Liver (tissue), 8 donors: ENCODE measurements at regions not wholly inside any gene's neighbourhood (a gene's known extent, or its start where the extent isn't known, plus 50 kb on each side); places are given as distances from the start of the nearest gene placed in this dataset.

ENCODE experiments used
- DNase-seq: peaks from one replicate; pipeline ENCODE4 v3.0.0-alpha.2; 2017; ENCODE audit warnings: low spot score
- H3K27ac ChIP-seq, 2 donors: one replicate each; pipeline ENCODE4 v1.7.0; 2013; ENCODE audit warnings: inconsistent platforms in 2 of 2, low read length in 2 of 2, control low read depth in 1 of 2, low read depth in 1 of 2, mild to moderate bottlenecking in 1 of 2
- H3K27me3 ChIP-seq, 4 donors: one replicate each; pipeline versions ENCODE4 v1.6.1 to v1.7.0; 2013; ENCODE audit warnings: low read length in 3 of 4, inconsistent platforms in 1 of 4, mild to moderate bottlenecking in 1 of 4, moderate library complexity in 1 of 4; ENCODE audit not compliant: control insufficient read depth in 4 of 4, insufficient read depth in 4 of 4
- H3K36me3 ChIP-seq, 4 donors: one replicate each; pipeline versions ENCODE4 v1.6.1 to v1.7.0; 2013; ENCODE audit warnings: low read length in 3 of 4, mild to moderate bottlenecking in 3 of 4, low read depth in 1 of 4, moderate library complexity in 1 of 4; ENCODE audit not compliant: control insufficient read depth in 4 of 4, insufficient read depth in 3 of 4
- H3K4me1 ChIP-seq, 4 donors: one replicate each; pipeline versions ENCODE4 v1.6.1 to v1.7.0; 2013; ENCODE audit warnings: low read length in 3 of 4, mild to moderate bottlenecking in 3 of 4, moderate library complexity in 1 of 4; ENCODE audit not compliant: control insufficient read depth in 4 of 4, insufficient read depth in 4 of 4
- H3K4me3 ChIP-seq, 3 donors: one replicate each; pipeline versions ENCODE4 v1.6.1 to v1.7.0; 2013; ENCODE audit warnings: low read length in 3 of 3, control low read depth in 1 of 3, low read depth in 1 of 3, mild to moderate bottlenecking in 1 of 3
- H3K9ac ChIP-seq, 2 donors: one replicate each; pipeline ENCODE4 v1.7.0; 2013; ENCODE audit warnings: low read length in 2 of 2, mild to moderate bottlenecking in 2 of 2, moderate library complexity in 2 of 2, control low read depth in 1 of 2, low read depth in 1 of 2
- H3K9me3 ChIP-seq, 4 donors: one replicate each; pipeline versions ENCODE4 v1.6.1 to v1.7.0; 2013; ENCODE audit warnings: low read length in 3 of 4; ENCODE audit not compliant: control insufficient read depth in 4 of 4
- CTCF ChIP-seq: fragments of 150-350 bp; IDR thresholded peaks from 2 replicates; pipeline ENCODE4 v1.5.1; 2017; ENCODE audit warnings: improper control_type of control experiment, low read depth, low read length; ENCODE audit not compliant: missing input control
- EGR1 ChIP-seq, 2 donors: IDR thresholded peaks; 2 replicates each; pipeline ENCODE4 v1.6.1; 2016 to 2018; ENCODE audit warnings: antibody characterized with exemption in 2 of 2, low read depth in 2 of 2
- FOXA1 ChIP-seq: IDR thresholded peaks from 2 replicates; pipeline ENCODE4 v1.6.1; 2016; ENCODE audit warnings: antibody characterized with exemption
- FOXA2 ChIP-seq: IDR thresholded peaks from 2 replicates; pipeline ENCODE4 v1.6.1; 2016; ENCODE audit warnings: antibody characterized with exemption
- GABPA ChIP-seq, 2 donors: IDR thresholded peaks in 1 of 2; conservative IDR thresholded peaks in 1 of 2; 2 replicates each; pipeline ENCODE4 v1.6.1; 2016; ENCODE audit warnings: antibody characterized with exemption in 2 of 2, mild to moderate bottlenecking in 1 of 2, moderate library complexity in 1 of 2
- HNF4A ChIP-seq, 2 donors: conservative IDR thresholded peaks; 2 replicates each; pipeline ENCODE4 v1.6.1; 2016; ENCODE audit warnings: antibody characterized with exemption in 2 of 2, mild to moderate bottlenecking in 2 of 2
- HNF4G ChIP-seq: IDR thresholded peaks from 2 replicates; pipeline ENCODE4 v1.6.1; 2016; ENCODE audit warnings: antibody characterized with exemption
- JUND ChIP-seq, 2 donors: IDR thresholded peaks; 2 replicates each; pipeline ENCODE4 v1.6.1; 2016; ENCODE audit warnings: antibody characterized with exemption in 2 of 2
- NR2F2 ChIP-seq: IDR thresholded peaks from 2 replicates; pipeline ENCODE4 v1.6.1; 2016; ENCODE audit warnings: antibody characterized with exemption
- RAD21 ChIP-seq, 2 donors: IDR thresholded peaks; 2 replicates each; pipeline ENCODE4 v1.6.1; 2016; ENCODE audit warnings: antibody characterized with exemption in 2 of 2, mild to moderate bottlenecking in 2 of 2
- RXRA ChIP-seq, 2 donors: IDR thresholded peaks; 2 replicates each; pipeline ENCODE4 v1.6.1; 2017 to 2018; ENCODE audit warnings: antibody characterized with exemption in 2 of 2, mild to moderate bottlenecking in 1 of 2
- SP1 ChIP-seq: IDR thresholded peaks from 2 replicates; pipeline ENCODE4 v1.6.1; 2018; ENCODE audit warnings: antibody characterized with exemption, mild to moderate bottlenecking
- TAF1 ChIP-seq: conservative IDR thresholded peaks from 2 replicates; pipeline ENCODE4 v1.6.1; 2016; ENCODE audit warnings: antibody characterized with exemption, mild to moderate bottlenecking
- YY1 ChIP-seq: IDR thresholded peaks from 2 replicates; pipeline ENCODE4 v1.6.1; 2016; ENCODE audit warnings: antibody characterized with exemption, mild to moderate bottlenecking
- WGBS: extraction: QIAGEN DNeasy Blood & Tissue Kit; methylation state at CpG from one replicate; pipeline ENCODE4 v1.1.7; 2013; 5-methylcytosine and 5-hydroxymethylcytosine counted together
- TF ChIP-seq, protein P1 (sequence below): IDR thresholded peaks from 2 replicates; pipeline ENCODE4 v1.6.1; 2016; ENCODE audit warnings: antibody characterized with exemption
- TF ChIP-seq, protein P2 (sequence below): IDR thresholded peaks from 2 replicates; pipeline ENCODE4 v1.6.1; 2016; ENCODE audit warnings: antibody characterized with exemption
- TF ChIP-seq, protein P3 (sequence below): IDR thresholded peaks from 2 replicates; pipeline ENCODE4 v1.6.1; 2016; ENCODE audit warnings: antibody characterized with exemption, mild to moderate bottlenecking
- TF ChIP-seq, protein P4 (sequence below): IDR thresholded peaks from 2 replicates; pipeline ENCODE4 v1.6.1; 2016; ENCODE audit warnings: antibody characterized with exemption
- donor health status: healthy.
- donor health status: healthy.
- donor health status: healthy.
- donor health status: healthy.
- donor health status: healthy.

GRCh38 chr3:159907828-159908227 lies 80.8 kb upstream of the IL12A start:
- H3K9ac ChIP-seq, result no peak overlapping the region
- WGBS, result 86% methylated on average over 1 of the region's 1 CpG
- TF ChIP-seq TAF1 (no peak), RXRA (IDR thresholded peaks at IDR 0.05) (no peak), EGR1 (IDR thresholded peaks at IDR 0.05; ENCODE audit: low read depth in 2 of 2) (no peak), GABPA (IDR thresholded peaks at IDR 0.05 in 1 of 2, conservative IDR thresholded peaks at IDR 0.05 in 1 of 2) (no peak), FOXA1 (no peak), CTCF (no peak), SP1 (no peak), FOXA2 (no peak), NR2F2 (no peak), HNF4A (conservative IDR thresholded peaks at IDR 0.05) (no peak), HNF4G (no peak), JUND (IDR thresholded peaks at IDR 0.05) (no peak), YY1 (no peak), RAD21 (IDR thresholded peaks at IDR 0.05) (no peak)
- TF ChIP-seq, protein P1, sequence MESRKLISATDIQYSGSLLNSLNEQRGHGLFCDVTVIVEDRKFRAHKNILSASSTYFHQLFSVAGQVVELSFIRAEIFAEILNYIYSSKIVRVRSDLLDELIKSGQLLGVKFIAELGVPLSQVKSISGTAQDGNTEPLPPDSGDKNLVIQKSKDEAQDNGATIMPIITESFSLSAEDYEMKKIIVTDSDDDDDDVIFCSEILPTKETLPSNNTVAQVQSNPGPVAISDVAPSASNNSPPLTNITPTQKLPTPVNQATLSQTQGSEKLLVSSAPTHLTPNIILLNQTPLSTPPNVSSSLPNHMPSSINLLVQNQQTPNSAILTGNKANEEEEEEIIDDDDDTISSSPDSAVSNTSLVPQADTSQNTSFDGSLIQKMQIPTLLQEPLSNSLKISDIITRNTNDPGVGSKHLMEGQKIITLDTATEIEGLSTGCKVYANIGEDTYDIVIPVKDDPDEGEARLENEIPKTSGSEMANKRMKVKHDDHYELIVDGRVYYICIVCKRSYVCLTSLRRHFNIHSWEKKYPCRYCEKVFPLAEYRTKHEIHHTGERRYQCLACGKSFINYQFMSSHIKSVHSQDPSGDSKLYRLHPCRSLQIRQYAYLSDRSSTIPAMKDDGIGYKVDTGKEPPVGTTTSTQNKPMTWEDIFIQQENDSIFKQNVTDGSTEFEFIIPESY, result no peak
- TF ChIP-seq, protein P2, sequence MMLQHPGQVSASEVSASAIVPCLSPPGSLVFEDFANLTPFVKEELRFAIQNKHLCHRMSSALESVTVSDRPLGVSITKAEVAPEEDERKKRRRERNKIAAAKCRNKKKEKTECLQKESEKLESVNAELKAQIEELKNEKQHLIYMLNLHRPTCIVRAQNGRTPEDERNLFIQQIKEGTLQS, result no peak
- TF ChIP-seq, protein P3, sequence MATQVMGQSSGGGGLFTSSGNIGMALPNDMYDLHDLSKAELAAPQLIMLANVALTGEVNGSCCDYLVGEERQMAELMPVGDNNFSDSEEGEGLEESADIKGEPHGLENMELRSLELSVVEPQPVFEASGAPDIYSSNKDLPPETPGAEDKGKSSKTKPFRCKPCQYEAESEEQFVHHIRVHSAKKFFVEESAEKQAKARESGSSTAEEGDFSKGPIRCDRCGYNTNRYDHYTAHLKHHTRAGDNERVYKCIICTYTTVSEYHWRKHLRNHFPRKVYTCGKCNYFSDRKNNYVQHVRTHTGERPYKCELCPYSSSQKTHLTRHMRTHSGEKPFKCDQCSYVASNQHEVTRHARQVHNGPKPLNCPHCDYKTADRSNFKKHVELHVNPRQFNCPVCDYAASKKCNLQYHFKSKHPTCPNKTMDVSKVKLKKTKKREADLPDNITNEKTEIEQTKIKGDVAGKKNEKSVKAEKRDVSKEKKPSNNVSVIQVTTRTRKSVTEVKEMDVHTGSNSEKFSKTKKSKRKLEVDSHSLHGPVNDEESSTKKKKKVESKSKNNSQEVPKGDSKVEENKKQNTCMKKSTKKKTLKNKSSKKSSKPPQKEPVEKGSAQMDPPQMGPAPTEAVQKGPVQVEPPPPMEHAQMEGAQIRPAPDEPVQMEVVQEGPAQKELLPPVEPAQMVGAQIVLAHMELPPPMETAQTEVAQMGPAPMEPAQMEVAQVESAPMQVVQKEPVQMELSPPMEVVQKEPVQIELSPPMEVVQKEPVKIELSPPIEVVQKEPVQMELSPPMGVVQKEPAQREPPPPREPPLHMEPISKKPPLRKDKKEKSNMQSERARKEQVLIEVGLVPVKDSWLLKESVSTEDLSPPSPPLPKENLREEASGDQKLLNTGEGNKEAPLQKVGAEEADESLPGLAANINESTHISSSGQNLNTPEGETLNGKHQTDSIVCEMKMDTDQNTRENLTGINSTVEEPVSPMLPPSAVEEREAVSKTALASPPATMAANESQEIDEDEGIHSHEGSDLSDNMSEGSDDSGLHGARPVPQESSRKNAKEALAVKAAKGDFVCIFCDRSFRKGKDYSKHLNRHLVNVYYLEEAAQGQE, result no peak
- TF ChIP-seq, protein P4, sequence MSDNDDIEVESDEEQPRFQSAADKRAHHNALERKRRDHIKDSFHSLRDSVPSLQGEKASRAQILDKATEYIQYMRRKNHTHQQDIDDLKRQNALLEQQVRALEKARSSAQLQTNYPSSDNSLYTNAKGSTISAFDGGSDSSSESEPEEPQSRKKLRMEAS, result no peak
- H3K27me3 ChIP-seq, result no peaks in the 10 kb centered on the region
- no peaks in the 10 kb centered on the region for H3K9me3 ChIP-seq
- H3K4me3 ChIP-seq, result no peak overlapping the region
- H3K36me3 ChIP-seq, result no peaks in the 10 kb centered on the region
- no peak overlapping the region for H3K27ac ChIP-seq
- peaks cover 0 to 10% (median 7%) of the 10 kb centered on the region in 4 donors for H3K4me1 ChIP-seq
- no peak for DNase-seq
